Right ventricle myocardium superior (tissue), 1 donor: ENCODE measurements at regions not wholly inside any gene's neighbourhood (a gene's known extent, or its start where the extent isn't known, plus 50 kb on each side); places are given as distances from the start of the nearest gene placed in this dataset.

ENCODE experiments used
- ATAC-seq: fragments of 200-7000 bp; cut with Tn5 transposase; one replicate; pipeline ENCODE4 v1.9.1; 2020; ENCODE audit warnings: mild to moderate bottlenecking; ENCODE audit not compliant: poor library complexity
- DNase-seq: peaks from one replicate; pipeline ENCODE4 v3.0.0-alpha.2; 2020
- intact Hi-C: fragments of 100-400 bp; cut with DNase I; formaldehyde crosslinking; loops from one replicate; pipeline ENCODE4 v1.11.2; 2022
- donor health status: DM: no; HTN: yes; CAD: no; lungs with severe emphysema.

GRCh38 chr10:107826171-107826570, 661.7 kb upstream of the SORCS1 start:
- intact Hi-C loops = no loop called here
- DNase-seq (no peak), ATAC-seq (no peak)

- DNase-seq (no peak), ATAC-seq (peak; percentile 63)
- intact Hi-C loops = no loop called here
These were observed 650.5 kb upstream of the SORCS1 start for GRCh38 chr10:107814865-107815487.

GRCh38 chr10:107813451-107814162, 649.1 kb upstream of the SORCS1 start:
- no peak for DNase-seq
- intact Hi-C loops = no loop called here
- ATAC-seq = no peak

- intact Hi-C loops = no loop called here
- ATAC-seq = no peak
- DNase-seq = no peak
These were observed 645.4 kb upstream of the SORCS1 start for GRCh38 chr10:107809889-107810288.

- DNase-seq = no peak
- no peak for ATAC-seq
- intact Hi-C loops = no loop called here
These were observed 643.3 kb upstream of the SORCS1 start for GRCh38 chr10:107807836-107808235.

GRCh38 chr10:107806026-107806425, 641.5 kb upstream of the SORCS1 start:
- intact Hi-C loops = no loop called here
- DNase-seq (no peak), ATAC-seq (no peak)

GRCh38 chr10:107803546-107803945, 639.0 kb upstream of the SORCS1 start:
- intact Hi-C loops = no loop called here
- no peak for DNase-seq
- ATAC-seq = no peak

- intact Hi-C loops = no loop called here
- DNase-seq = no peak
- no peak for ATAC-seq
These were observed 635.6 kb upstream of the SORCS1 start for GRCh38 chr10:107800061-107800460.

- ATAC-seq (no peak), DNase-seq (no peak)
- intact Hi-C loops = no loop called here
These were observed 625.8 kb upstream of the SORCS1 start for GRCh38 chr10:107790271-107790670.

GRCh38 chr10:107771066-107771465, 606.6 kb upstream of the SORCS1 start:
- ATAC-seq = no peak
- intact Hi-C loops = no loop called here
- DNase-seq = no peak

- DNase-seq (no peak), ATAC-seq (no peak)
- intact Hi-C loops = no loop called here
These were observed 602.7 kb upstream of the SORCS1 start for GRCh38 chr10:107767185-107767584.

GRCh38 chr10:107754814-107755213, 590.3 kb upstream of the SORCS1 start:
- no peak for ATAC-seq
- intact Hi-C loops = no loop called here
- DNase-seq = no peak

GRCh38 chr10:107749235-107749634, 584.7 kb upstream of the SORCS1 start:
- intact Hi-C loops = no loop called here
- DNase-seq (no peak), ATAC-seq (no peak)

- intact Hi-C loops = no loop called here
- DNase-seq = no peak
- no peak for ATAC-seq
These were observed 583.3 kb upstream of the SORCS1 start for GRCh38 chr10:107747851-107748250.

- intact Hi-C loops = no loop called here
- DNase-seq (no peak), ATAC-seq (no peak)
These were observed 577.5 kb upstream of the SORCS1 start for GRCh38 chr10:107741971-107742370.

- DNase-seq (no peak), ATAC-seq (no peak)
- intact Hi-C loops = no loop called here
These were observed 576.6 kb upstream of the SORCS1 start for GRCh38 chr10:107740962-107741690.

- no peak for ATAC-seq
- DNase-seq = no peak
- intact Hi-C loops = no loop called here
These were observed 575.4 kb upstream of the SORCS1 start for GRCh38 chr10:107739951-107740350.

- intact Hi-C loops = no loop called here
- DNase-seq (no peak), ATAC-seq (no peak)
These were observed 569.0 kb upstream of the SORCS1 start for GRCh38 chr10:107733328-107734130.

- no peak for ATAC-seq
- DNase-seq = no peak
- intact Hi-C loops = no loop called here
These were observed 567.5 kb upstream of the SORCS1 start for GRCh38 chr10:107732045-107732444.
